HG03432 (cell line): ENCODE measurements at regions not wholly inside any gene's neighbourhood (a gene's known extent, or its start where the extent isn't known, plus 50 kb on each side); places are given as distances from the start of the nearest gene placed in this dataset.

Experiments used
- ATAC-seq: cut with Tn5 transposase; IDR thresholded peaks from one replicate; pipeline ENCODE4 v1.9.1; 2021; ENCODE audit warnings: mild to moderate bottlenecking, moderate library complexity; ENCODE audit not compliant: unreplicated experiment

GRCh38 chr14:58833634-58834378 lies 196.0 kb downstream of the DACT1 start:
- no peak for ATAC-seq

GRCh38 chr14:58836303-58836974 lies 198.7 kb downstream of the DACT1 start:
- ATAC-seq, result no peak

GRCh38 chr14:58839233-58839632 lies 201.5 kb downstream of the DACT1 start:
- no peak for ATAC-seq

- no peak for ATAC-seq
These were observed 206.8 kb downstream of the DACT1 start for GRCh38 chr14:58844544-58844943.

GRCh38 chr14:58846682-58847465 lies 209.1 kb downstream of the DACT1 start:
- no peak for ATAC-seq

GRCh38 chr14:58848365-58848764 lies 210.6 kb downstream of the DACT1 start:
- no peak for ATAC-seq

GRCh38 chr14:58849601-58850000 lies 211.8 kb downstream of the DACT1 start:
- no peak for ATAC-seq

- no peak for ATAC-seq
These were observed 212.2 kb downstream of the DACT1 start for GRCh38 chr14:58850011-58850410.

GRCh38 chr14:58861586-58861985 lies 223.8 kb downstream of the DACT1 start:
- no peak for ATAC-seq

- ATAC-seq, result no peak
These were observed 224.8 kb downstream of the DACT1 start for GRCh38 chr14:58862416-58863160.

GRCh38 chr14:58863661-58864345 lies 226.0 kb downstream of the DACT1 start:
- no peak for ATAC-seq

GRCh38 chr14:58864751-58865513 lies 227.2 kb downstream of the DACT1 start:
- no peak for ATAC-seq

GRCh38 chr14:58865514-58866281 lies 227.9 kb downstream of the DACT1 start:
- no peak for ATAC-seq

GRCh38 chr14:58866391-58866790 lies 228.6 kb downstream of the DACT1 start:
- ATAC-seq, result no peak

- ATAC-seq, result no peak
These were observed 233.2 kb downstream of the DACT1 start for GRCh38 chr14:58870961-58871360.

- no peak for ATAC-seq
These were observed 233.8 kb downstream of the DACT1 start for GRCh38 chr14:58871573-58871972.

GRCh38 chr14:58872061-58872460 lies 234.3 kb downstream of the DACT1 start:
- ATAC-seq, result no peak

- no peak for ATAC-seq
These were observed 235.6 kb downstream of the DACT1 start for GRCh38 chr14:58873228-58873953.
